ENCODE measurements at regions not wholly inside any gene's neighbourhood (a gene's known extent, or its start where the extent isn't known, plus 50 kb on each side); places are given as distances from the start of the nearest gene placed in this dataset.

- DNase-seq, result no peak
Observed at GRCh38 chr17:68737761-68738443, 136.7 kb upstream of the FAM20A start.

DNA sequence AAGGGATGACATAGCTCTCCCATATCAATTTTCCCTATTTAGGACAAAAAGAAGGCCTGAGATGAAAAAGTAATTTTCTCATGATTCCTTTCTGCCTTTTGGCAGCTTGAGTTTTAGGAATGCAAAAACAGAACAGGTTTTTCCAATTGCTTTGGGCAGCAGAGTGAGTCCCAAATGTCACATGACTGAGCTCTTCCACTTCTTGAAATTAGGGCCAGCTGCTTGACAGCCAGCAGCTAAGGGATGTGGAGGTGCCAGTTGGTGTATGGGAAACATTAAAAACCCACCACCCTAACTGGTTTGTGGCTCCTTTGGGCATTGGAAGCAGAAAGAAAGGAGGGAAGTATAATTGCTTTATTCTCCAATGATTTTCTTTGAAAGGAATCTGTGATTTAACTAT is 133.8 kb upstream of the FAM20A start:
- no peak for DNase-seq

DNA sequence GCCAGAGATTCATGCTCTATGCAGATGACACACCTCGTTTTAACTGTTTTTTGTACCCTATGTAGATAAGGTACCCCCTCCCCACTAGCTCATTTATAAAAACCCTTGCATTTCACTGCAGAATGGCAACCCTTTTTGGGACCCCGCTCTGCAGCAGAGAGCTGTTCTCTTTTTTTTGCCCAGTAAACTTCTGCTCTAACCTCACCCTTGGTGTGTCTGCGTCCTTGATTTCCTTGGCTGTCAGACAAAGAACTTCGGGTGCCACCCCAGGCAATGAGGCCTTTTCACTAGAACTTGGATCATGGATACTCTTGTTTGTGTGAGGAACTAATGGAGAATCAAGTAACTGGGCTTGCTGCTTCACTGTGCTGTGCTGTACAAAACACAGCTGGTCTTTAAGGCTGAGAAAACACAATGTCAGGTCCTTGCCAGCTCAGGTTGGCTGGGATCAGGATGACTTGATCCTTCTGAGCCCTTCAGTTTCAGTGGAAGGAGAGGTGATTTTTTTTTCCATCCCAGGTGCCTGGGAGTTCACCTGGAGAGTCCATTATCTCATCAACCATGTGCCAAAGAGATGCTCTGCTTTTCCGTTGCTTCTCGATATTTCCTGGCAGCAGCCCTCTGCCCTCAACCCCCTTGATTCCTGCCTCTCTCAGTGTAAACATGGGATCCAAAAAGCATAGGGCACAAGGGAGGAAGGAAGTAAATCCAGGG is 133.2 kb upstream of the FAM20A start:
- DNase-seq, result no peak

- DNase-seq, result peak; percentile 64
Observed at GRCh38 chr17:68733241-68734176, 132.3 kb upstream of the FAM20A start.

- DNase-seq, result no peak
Observed at GRCh38 chr17:68732301-68732749, 131.2 kb upstream of the FAM20A start.

DNA sequence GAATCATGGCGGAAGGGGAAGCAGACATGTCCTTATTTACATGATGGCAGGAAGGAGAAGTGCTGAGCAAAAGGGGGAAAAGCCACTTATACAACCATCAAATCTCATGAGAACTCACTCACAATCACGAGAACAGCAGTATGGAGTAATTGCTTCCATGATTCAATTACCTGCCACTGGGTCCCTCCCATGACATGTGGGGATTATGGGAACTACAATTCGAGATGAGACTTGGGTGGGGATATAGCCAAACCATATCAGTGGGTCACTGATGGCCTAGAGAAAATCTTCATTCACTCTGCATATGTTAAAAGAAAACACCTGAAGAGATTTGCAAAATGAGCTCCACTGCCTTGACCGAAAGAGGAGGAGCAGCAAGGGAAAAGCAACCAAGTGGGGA is 130.3 kb upstream of the FAM20A start:
- DNase-seq, result no peak

DNA sequence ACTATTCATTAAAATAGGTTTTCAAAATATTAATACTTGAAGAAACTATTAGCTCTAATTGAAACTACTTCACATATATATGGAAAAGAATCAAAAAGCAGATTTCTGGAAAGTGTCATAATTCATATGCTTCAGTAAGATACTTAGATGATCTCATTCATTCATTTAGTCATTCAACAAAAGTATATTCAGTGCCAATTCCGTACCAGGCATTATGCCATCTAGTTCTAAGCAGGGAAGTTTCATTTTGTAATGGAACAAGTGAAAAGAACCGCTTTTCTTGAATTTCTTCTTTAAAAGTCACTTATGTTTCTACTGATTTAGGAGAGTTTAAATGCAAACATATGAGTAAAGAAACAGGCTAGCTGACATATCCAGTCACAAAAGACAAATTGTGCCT is 118.3 kb upstream of the FAM20A start:
- no peak for DNase-seq

GRCh38 chr17:68718926-68719325 is 117.8 kb upstream of the FAM20A start:
- DNase-seq, result no peak

- DNase-seq, result no peak
Observed at GRCh38 chr17:68718465-68718864, 117.3 kb upstream of the FAM20A start.

- no peak for DNase-seq
Observed at GRCh38 chr17:68714676-68715075, 113.5 kb upstream of the FAM20A start.

DNA sequence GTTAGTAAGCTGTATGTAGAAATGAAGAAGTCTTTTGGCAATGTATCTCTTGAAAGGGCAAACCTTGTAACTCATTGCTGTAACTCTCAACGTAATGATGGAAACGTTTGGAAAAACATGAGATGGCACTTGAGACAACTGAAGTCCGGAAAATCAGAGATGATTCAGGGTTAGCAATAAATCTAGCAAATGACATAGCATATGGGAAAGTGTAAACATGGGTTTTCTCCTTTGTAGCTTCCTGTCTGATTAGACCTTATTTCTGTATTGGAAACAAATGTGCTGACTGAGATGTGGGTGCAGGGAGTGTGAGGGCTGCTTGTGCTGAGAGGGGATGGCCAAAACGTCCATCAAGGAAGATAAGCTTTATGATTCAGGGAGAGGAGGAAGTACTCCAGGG is 110.7 kb upstream of the FAM20A start:
- DNase-seq, result peak; percentile 59

GRCh38 chr17:68710976-68711375 is 109.8 kb upstream of the FAM20A start:
- no peak for DNase-seq

- peak; percentile 47 for DNase-seq
Observed at GRCh38 chr17:68710035-68710780, 109.0 kb upstream of the FAM20A start.

- DNase-seq, result no peak
Observed at GRCh38 chr17:68709461-68709860, 108.3 kb upstream of the FAM20A start.

GRCh38 chr17:68707031-68707430 is 105.9 kb upstream of the FAM20A start:
- DNase-seq, result peak; percentile 60

- DNase-seq, result peak; percentile 0
Observed at GRCh38 chr17:68706356-68706920, 105.3 kb upstream of the FAM20A start.

GRCh38 chr17:68705714-68706076 is 104.5 kb upstream of the FAM20A start:
- DNase-seq, result no peak

DNA sequence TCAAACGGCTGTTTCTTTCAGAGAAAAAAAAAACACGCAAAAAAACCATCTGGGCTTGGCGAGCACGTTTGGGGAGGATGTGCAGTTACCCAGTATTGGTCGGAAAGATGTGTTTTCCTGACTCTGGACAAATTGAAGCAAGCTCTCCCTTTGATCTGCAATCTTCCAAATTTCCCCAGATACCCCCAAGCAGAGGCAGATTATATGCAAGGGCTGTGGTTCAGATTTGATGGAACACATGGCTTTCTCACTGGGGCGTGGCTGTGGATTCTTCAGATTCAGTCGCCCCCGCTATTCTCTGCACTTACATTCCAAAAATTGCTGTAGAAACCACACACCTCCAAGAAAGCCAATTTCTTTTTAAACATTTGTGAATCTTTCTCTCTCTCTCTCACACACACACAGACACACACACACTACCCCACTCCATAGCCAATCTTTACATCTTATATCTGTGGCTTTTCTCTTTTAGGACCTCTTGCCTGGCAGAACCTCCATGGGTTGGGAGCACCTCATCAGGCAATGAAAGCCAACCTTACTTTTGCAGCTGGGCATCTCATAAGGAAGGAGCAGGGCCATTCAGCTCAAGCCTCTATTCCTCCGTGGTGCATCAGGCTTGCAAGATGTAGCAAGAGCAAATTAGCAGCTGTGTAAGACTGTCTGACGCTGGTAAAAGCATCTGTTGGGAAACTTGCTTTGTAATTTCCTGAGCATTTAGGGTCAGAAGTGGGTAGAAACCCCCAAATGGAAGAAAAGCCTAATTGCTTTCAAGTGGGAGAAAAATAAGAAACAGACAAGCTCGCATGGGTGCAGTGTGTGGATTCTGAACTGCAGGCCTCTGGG is 103.9 kb upstream of the FAM20A start:
- peak; percentile 29 for DNase-seq

DNA sequence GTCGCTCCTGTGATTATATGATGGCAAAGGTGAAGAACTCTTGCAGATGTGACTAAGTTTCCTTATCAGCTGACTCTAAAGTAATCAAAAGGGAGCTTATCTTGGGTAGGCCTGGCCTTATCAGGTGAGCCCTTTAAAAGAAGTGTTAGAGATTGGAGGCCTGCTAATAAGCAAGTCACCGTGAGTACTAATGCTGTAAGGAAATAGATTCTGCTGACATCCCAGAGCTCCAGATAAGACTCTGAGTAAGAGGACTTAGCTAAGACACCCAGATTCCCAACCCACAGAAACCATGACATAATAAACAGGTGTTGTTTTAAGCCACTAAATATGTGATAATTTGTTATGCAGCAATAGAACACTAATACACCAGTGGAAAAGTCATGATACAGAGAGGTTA is 99.9 kb upstream of the FAM20A start:
- DNase-seq, result no peak

GRCh38 chr17:68700421-68700820 is 99.3 kb upstream of the FAM20A start:
- DNase-seq, result no peak

DNA sequence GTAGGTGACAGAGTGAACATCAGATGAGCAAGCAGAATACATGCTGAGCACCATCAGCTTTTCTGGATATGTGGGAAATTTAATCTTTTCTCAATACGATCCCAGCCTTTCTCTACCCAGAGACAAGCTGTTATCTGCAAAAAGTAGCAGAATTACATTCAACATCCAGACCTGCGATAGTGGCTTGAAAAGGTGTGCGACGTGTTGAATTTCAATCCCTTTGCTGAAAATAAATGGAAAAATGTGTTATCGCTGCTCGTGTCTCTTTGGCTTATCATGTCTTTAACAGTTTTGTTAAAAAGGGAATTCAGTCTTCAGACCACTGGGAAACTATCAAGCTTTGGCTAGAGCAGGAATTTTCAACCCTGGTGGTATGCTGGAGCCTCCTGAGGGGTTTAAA is 98.8 kb upstream of the FAM20A start:
- no peak for DNase-seq

DNA sequence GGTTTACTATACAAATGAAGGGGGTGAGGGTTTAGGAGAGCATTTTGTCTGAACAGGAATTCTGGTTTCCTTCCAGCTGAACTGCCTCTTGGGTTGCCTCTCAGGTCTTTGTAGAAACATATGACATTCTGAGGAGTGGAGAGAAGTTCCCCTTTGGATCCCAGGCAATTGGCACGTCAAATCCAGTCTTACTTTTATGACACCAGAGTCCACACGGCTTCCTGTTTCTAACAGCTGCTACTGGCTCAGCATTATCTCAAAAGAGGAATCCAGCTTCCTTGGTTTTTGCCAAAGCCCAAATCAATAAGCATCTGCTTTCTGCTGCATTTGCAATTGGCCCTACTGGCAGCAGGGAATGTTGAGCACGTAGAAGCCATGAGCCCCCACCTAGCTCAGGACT is 97.6 kb upstream of the FAM20A start:
- no peak for DNase-seq
